C4-2B (cell line): ENCODE measurements at regions not wholly inside any gene's neighbourhood (a gene's known extent, or its start where the extent isn't known, plus 50 kb on each side); places are given as distances from the start of the nearest gene placed in this dataset.

Experiments
- CTCF ChIP-seq: fragments of 450-650 bp; conservative IDR thresholded peaks from 2 replicates; pipeline ENCODE4 v1.5.1; 2017; ENCODE audit warnings: mild to moderate bottlenecking
- ZFX ChIP-seq: fragments of 450-650 bp; IDR thresholded peaks from 2 replicates; pipeline ENCODE4 v1.6.1; 2017

- TF ChIP-seq CTCF (no peak), ZFX (no peak)
These were observed 119.5 kb upstream of the TMCO5A start for GRCh38 chr15:37814847-37815515.
